ENCODE measurements at regions not wholly inside any gene's neighbourhood (a gene's known extent, or its start where the extent isn't known, plus 50 kb on each side); places are given as distances from the start of the nearest gene placed in this dataset.

- TF ChIP-seq CTCF (IDR thresholded peaks at IDR 0.05): no peak
- no peak overlapping the region for H3K4me3 ChIP-seq (ENCODE audit: low read depth in 1 of 2, low read length in 1 of 2)
- H3K27me3 ChIP-seq: no peaks in the 10 kb centered on the region
- no peaks in the 10 kb centered on the region for H3K9me3 ChIP-seq
- no peak overlapping the region for H3K27ac ChIP-seq
- H3K36me3 ChIP-seq: no peaks in the 10 kb centered on the region
- no peaks in the 10 kb centered on the region for H3K4me1 ChIP-seq (ENCODE audit: control insufficient read depth in 1 of 2, insufficient read depth in 1 of 2, low read depth in 1 of 2, low read length in 1 of 2)
Observed at GRCh38 chr5:15447209-15447608, 52.8 kb upstream of the FBXL7 start.

GRCh38 chr5:15446552-15446951 is 53.4 kb upstream of the FBXL7 start:
- H3K9me3 ChIP-seq: no peaks in the 10 kb centered on the region
- no peak overlapping the region for H3K27ac ChIP-seq
- H3K27me3 ChIP-seq: no peaks in the 10 kb centered on the region
- no peaks in the 10 kb centered on the region for H3K36me3 ChIP-seq
- TF ChIP-seq CTCF (IDR thresholded peaks at IDR 0.05): no peak
- no peak overlapping the region for H3K4me3 ChIP-seq (ENCODE audit: low read depth in 1 of 2, low read length in 1 of 2)
- H3K4me1 ChIP-seq (ENCODE audit: control insufficient read depth in 1 of 2, insufficient read depth in 1 of 2, low read depth in 1 of 2, low read length in 1 of 2): no peaks in the 10 kb centered on the region

GRCh38 chr5:15442193-15442570 is 57.8 kb upstream of the FBXL7 start:
- no peaks in the 10 kb centered on the region for H3K4me1 ChIP-seq (ENCODE audit: control insufficient read depth in 1 of 2, insufficient read depth in 1 of 2, low read depth in 1 of 2, low read length in 1 of 2)
- H3K9me3 ChIP-seq: no peaks in the 10 kb centered on the region
- H3K27ac ChIP-seq: no peak overlapping the region
- TF ChIP-seq CTCF (IDR thresholded peaks at IDR 0.05): no peak
- H3K36me3 ChIP-seq: no peaks in the 10 kb centered on the region
- H3K4me3 ChIP-seq (ENCODE audit: low read depth in 1 of 2, low read length in 1 of 2): no peak overlapping the region
- H3K27me3 ChIP-seq: no peaks in the 10 kb centered on the region

GRCh38 chr5:15441433-15442192 is 58.4 kb upstream of the FBXL7 start:
- no peak overlapping the region for H3K4me3 ChIP-seq (ENCODE audit: low read depth in 1 of 2, low read length in 1 of 2)
- H3K27me3 ChIP-seq: no peaks in the 10 kb centered on the region
- H3K27ac ChIP-seq: no peak overlapping the region
- no peak for TF ChIP-seq CTCF (IDR thresholded peaks at IDR 0.05)
- no peaks in the 10 kb centered on the region for H3K4me1 ChIP-seq (ENCODE audit: control insufficient read depth in 1 of 2, insufficient read depth in 1 of 2, low read depth in 1 of 2, low read length in 1 of 2)
- H3K36me3 ChIP-seq: no peaks in the 10 kb centered on the region
- no peaks in the 10 kb centered on the region for H3K9me3 ChIP-seq

GRCh38 chr5:15440434-15440833 is 59.5 kb upstream of the FBXL7 start:
- Histone ChIP-seq H3K27ac (no peak overlapping the region), H3K4me3 (ENCODE audit: low read depth in 1 of 2, low read length in 1 of 2) (no peak overlapping the region), H3K9me3 (no peaks in the 10 kb centered on the region), H3K27me3 (no peaks in the 10 kb centered on the region), H3K36me3 (no peaks in the 10 kb centered on the region), H3K4me1 (ENCODE audit: control insufficient read depth in 1 of 2, insufficient read depth in 1 of 2, low read depth in 1 of 2, low read length in 1 of 2) (no peaks in the 10 kb centered on the region)
- no peak for TF ChIP-seq CTCF (IDR thresholded peaks at IDR 0.05)

Measured in neutrophil (primary cell).